Smooth muscle cell (in vitro differentiated cells): ENCODE measurements at regions not wholly inside any gene's neighbourhood (a gene's known extent, or its start where the extent isn't known, plus 50 kb on each side); places are given as distances from the start of the nearest gene placed in this dataset.

Source experiments
- DNase-seq: peaks from one replicate; lab custom pipeline; 2025; ENCODE audit not compliant: unreplicated experiment; lab: John Stamatoyannopoulos, UW
- H2AFZ ChIP-seq: fragments of 200-600 bp; sonication (generic); 2 replicates; pipeline ENCODE4 v1.6.0; 2016; ENCODE audit warnings: antibody characterized with exemption, low read depth, mild to moderate bottlenecking
- H3F3A ChIP-seq: fragments of 200-600 bp; sonication (generic); 2 replicates; pipeline ENCODE4 v1.6.0; 2017; ENCODE audit warnings: antibody characterized with exemption, low read depth
- H3K27ac ChIP-seq: fragments of 200-600 bp; sonication (generic); 2 replicates; pipeline ENCODE4 v1.5.1; 2016; ENCODE audit warnings: low read depth, mild to moderate bottlenecking
- H3K27me3 ChIP-seq: fragments of 200-600 bp; sonication (generic); 2 replicates; pipeline ENCODE4 v1.6.1; 2016; ENCODE audit warnings: low read depth, mild to moderate bottlenecking
- H3K36me3 ChIP-seq: fragments of 200-600 bp; sonication (generic); 2 replicates; pipeline ENCODE4 v1.5.1; 2016; ENCODE audit warnings: low read depth
- H3K4me1 ChIP-seq: fragments of 200-600 bp; sonication (generic); 2 replicates; pipeline ENCODE4 v1.5.1; 2016; ENCODE audit warnings: low read depth
- H3K4me2 ChIP-seq: fragments of 200-600 bp; sonication (generic); 2 replicates; pipeline ENCODE4 v1.6.0; 2016; ENCODE audit warnings: mild to moderate bottlenecking
- H3K4me3 ChIP-seq: fragments of 200-600 bp; sonication (generic); 2 replicates; pipeline ENCODE4 v1.5.1; 2016; ENCODE audit warnings: mild to moderate bottlenecking
- H3K79me2 ChIP-seq: fragments of 200-600 bp; sonication (generic); 2 replicates; pipeline ENCODE4 v1.6.0; 2016; ENCODE audit warnings: low read depth, mild to moderate bottlenecking
- H3K9ac ChIP-seq: fragments of 200-600 bp; sonication (generic); 2 replicates; pipeline ENCODE4 v1.6.0; 2016; ENCODE audit warnings: low read depth
- H3K9me3 ChIP-seq: fragments of 200-600 bp; sonication (generic); replicated peaks from 2 replicates; pipeline ENCODE4 v1.5.1; 2016; ENCODE audit warnings: low read depth
- H4K20me1 ChIP-seq: fragments of 200-600 bp; sonication (generic); 2 replicates; pipeline ENCODE4 v1.6.0; 2016; ENCODE audit warnings: low read depth
- CTCF ChIP-seq: fragments of 200-600 bp; sonication (generic); IDR thresholded peaks from 2 replicates; pipeline ENCODE4 v1.5.1; 2017; ENCODE audit warnings: borderline replicate concordance, mild to moderate bottlenecking, antibody characterized with exemption; ENCODE audit not compliant: insufficient read depth, poor library complexity, severe bottlenecking
- WGBS: methylation state at CpG from one replicate; pipeline ENCODE4 v1.1.7; 2016; ENCODE audit warnings: low lambda C conversion rate; 5-methylcytosine and 5-hydroxymethylcytosine counted together

- no peak for DNase-seq
- no peak overlapping the region for H2AFZ ChIP-seq
- H3K27ac ChIP-seq, result no peak overlapping the region
- 62% methylated on average over 7 of the region's 7 CpGs for WGBS
- no peaks in the 10 kb centered on the region for H3K79me2 ChIP-seq
- H4K20me1 ChIP-seq, result no peaks in the 10 kb centered on the region
- no peaks in the 10 kb centered on the region for H3F3A ChIP-seq
- no peaks in the 10 kb centered on the region for H3K36me3 ChIP-seq
- H3K4me2 ChIP-seq, result no peak overlapping the region
- peak; percentile 41 for TF ChIP-seq CTCF
- no peak overlapping the region for H3K4me3 ChIP-seq
- H3K9me3 ChIP-seq, result no peaks in the 10 kb centered on the region
- H3K9ac ChIP-seq, result no peak overlapping the region
- no peaks in the 10 kb centered on the region for H3K4me1 ChIP-seq
- no peaks in the 10 kb centered on the region for H3K27me3 ChIP-seq
Measured at GRCh38 chr6:138004430-138005287, 102.6 kb downstream of the PERP start.

- Histone ChIP-seq H2AFZ (no peak overlapping the region), H3K4me2 (no peak overlapping the region), H3F3A (no peaks in the 10 kb centered on the region), H3K36me3 (no peaks in the 10 kb centered on the region), H3K4me3 (no peak overlapping the region), H3K27ac (no peak overlapping the region), H3K27me3 (no peaks in the 10 kb centered on the region), H3K79me2 (no peaks in the 10 kb centered on the region), H3K9me3 (no peaks in the 10 kb centered on the region), H4K20me1 (no peaks in the 10 kb centered on the region), H3K4me1 (no peaks in the 10 kb centered on the region), H3K9ac (no peak overlapping the region)
- 83% methylated on average over 5 of the region's 5 CpGs for WGBS
- DNase-seq, result no peak
- TF ChIP-seq CTCF, result no peak
Measured at GRCh38 chr6:138005846-138006245, 101.4 kb downstream of the PERP start.

- Histone ChIP-seq H3F3A (no peaks in the 10 kb centered on the region), H3K27ac (peak overlapping the region; percentile 38), H3K9ac (no peak overlapping the region), H3K4me2 (no peak overlapping the region), H3K4me3 (no peak overlapping the region), H2AFZ (no peak overlapping the region), H3K27me3 (no peaks in the 10 kb centered on the region), H3K4me1 (no peaks in the 10 kb centered on the region), H3K9me3 (no peaks in the 10 kb centered on the region), H3K36me3 (no peaks in the 10 kb centered on the region), H3K79me2 (no peaks in the 10 kb centered on the region), H4K20me1 (no peaks in the 10 kb centered on the region)
- TF ChIP-seq CTCF, result peak; percentile 57
- 22% methylated on average over 5 of the region's 5 CpGs for WGBS
- no peak for DNase-seq
Measured at GRCh38 chr6:138007014-138007472, 100.2 kb downstream of the PERP start.

- H2AFZ ChIP-seq, result no peak overlapping the region
- H4K20me1 ChIP-seq, result no peaks in the 10 kb centered on the region
- no peaks in the 10 kb centered on the region for H3K9me3 ChIP-seq
- H3K27ac ChIP-seq, result no peak overlapping the region
- no peaks in the 10 kb centered on the region for H3F3A ChIP-seq
- H3K36me3 ChIP-seq, result no peaks in the 10 kb centered on the region
- no peak overlapping the region for H3K4me2 ChIP-seq
- H3K4me3 ChIP-seq, result no peak overlapping the region
- no peaks in the 10 kb centered on the region for H3K79me2 ChIP-seq
- H3K4me1 ChIP-seq, result no peaks in the 10 kb centered on the region
- no peak for DNase-seq
- no peak for TF ChIP-seq CTCF
- no peaks in the 10 kb centered on the region for H3K27me3 ChIP-seq
- H3K9ac ChIP-seq, result no peak overlapping the region
- 68% methylated on average over 3 of the region's 3 CpGs for WGBS
Measured at GRCh38 chr6:138008791-138009190, 98.4 kb downstream of the PERP start.
